GM23338 (cell line): ENCODE measurements at regions not wholly inside any gene's neighbourhood (a gene's known extent, or its start where the extent isn't known, plus 50 kb on each side); places are given as distances from the start of the nearest gene placed in this dataset.
"Not testable (repeated sequence)": the region's sequence is repeated elsewhere in the genome, so short reads cannot be mapped to it uniquely, and the experiment has no call there.

Experiments used
- ATAC-seq: fragments of 200-7000 bp; cut with Tn5 transposase; 3 replicates; pipeline ENCODE4 v1.9.1; 2020
- DNase-seq: peaks from one replicate; pipeline ENCODE4 v3.0.0-alpha.2; 2015; ENCODE audit warnings: low spot score
- H2AFZ ChIP-seq: fragments of 200-600 bp; sonication (generic); 2 replicates; pipeline ENCODE4 v1.8.0; 2016; ENCODE audit warnings: antibody characterized with exemption, mild to moderate bottlenecking, moderate library complexity
- H3F3A ChIP-seq: fragments of 200-600 bp; sonication (generic); replicated peaks from 2 replicates; pipeline ENCODE4 v1.8.0; 2017; ENCODE audit warnings: antibody characterized with exemption, mixed run types, low read depth
- H3K27ac ChIP-seq: fragments of 200-600 bp; sonication (generic); 2 replicates; pipeline ENCODE4 v1.6.1; 2016; ENCODE audit warnings: low read depth
- H3K27me3 ChIP-seq: fragments of 200-600 bp; sonication (generic); 2 replicates; pipeline ENCODE4 v1.8.0; 2016; ENCODE audit warnings: mild to moderate bottlenecking, mixed run types, moderate library complexity; ENCODE audit not compliant: insufficient read depth
- H3K36me3 ChIP-seq: fragments of 200-600 bp; sonication (generic); 2 replicates; pipeline ENCODE4 v1.8.0; 2016; ENCODE audit warnings: mild to moderate bottlenecking; ENCODE audit not compliant: insufficient read depth
- H3K4me1 ChIP-seq: fragments of 200-600 bp; sonication (generic); 2 replicates; pipeline ENCODE4 v1.8.0; 2016; ENCODE audit warnings: mild to moderate bottlenecking, moderate library complexity; ENCODE audit not compliant: insufficient read depth
- H3K4me2 ChIP-seq: fragments of 200-600 bp; sonication (generic); 2 replicates; pipeline ENCODE4 v1.7.1; 2017; ENCODE audit warnings: mixed run types
- H3K4me3 ChIP-seq: fragments of 200-600 bp; sonication (generic); 2 replicates; pipeline ENCODE4 v1.6.1; 2016; ENCODE audit warnings: mixed run types
- H3K79me2 ChIP-seq: fragments of 200-600 bp; sonication (generic); replicated peaks from 2 replicates; pipeline ENCODE4 v1.8.0; 2017; ENCODE audit warnings: mild to moderate bottlenecking; ENCODE audit not compliant: insufficient read depth
- H3K9me2 ChIP-seq: fragments of 200-600 bp; sonication (generic); 2 replicates; pipeline ENCODE4 v1.8.0; 2017; ENCODE audit not compliant: insufficient read depth
- H4K20me1 ChIP-seq: fragments of 200-600 bp; sonication (generic); replicated peaks from 2 replicates; pipeline ENCODE4 v1.8.0; 2017; ENCODE audit warnings: mild to moderate bottlenecking; ENCODE audit not compliant: insufficient read depth
- H3K27ac Mint-ChIP-seq: 2 replicates; pipeline ENCODE4 v1.8.0; 2020; ENCODE audit warnings: inconsistent platforms, mild to moderate bottlenecking, moderate library complexity, mixed read lengths
- H3K27me3 Mint-ChIP-seq: 3 replicates; pipeline ENCODE4 v1.8.0; 2022; ENCODE audit warnings: low read depth, mild to moderate bottlenecking, moderate library complexity, mixed read lengths, inconsistent platforms; ENCODE audit not compliant: insufficient read depth, poor library complexity
- H3K36me3 Mint-ChIP-seq: 3 replicates; pipeline ENCODE4 v1.8.0; 2021; ENCODE audit warnings: low read depth, mild to moderate bottlenecking, inconsistent platforms, moderate library complexity, mixed read lengths
- H3K4me1 Mint-ChIP-seq: 3 replicates; pipeline ENCODE4 v1.8.0; 2020; ENCODE audit warnings: mild to moderate bottlenecking, inconsistent platforms, mixed read lengths
- H3K4me3 Mint-ChIP-seq: 3 replicates; pipeline ENCODE4 v1.8.0; 2021; ENCODE audit warnings: moderate library complexity, mild to moderate bottlenecking, inconsistent platforms, mixed read lengths
- H3K9me3 Mint-ChIP-seq: 3 replicates; pipeline ENCODE4 v1.8.0; 2020; ENCODE audit warnings: moderate library complexity, mild to moderate bottlenecking, inconsistent platforms, mixed read lengths
- CREB1 ChIP-seq: fragments of 250-450 bp; sonication (Bioruptor Pico); IDR thresholded peaks from 2 replicates; pipeline ENCODE4 v1.5.0; 2020; ENCODE audit warnings: low read depth, mild to moderate bottlenecking, moderate library complexity
- ETS1 ChIP-seq: IDR thresholded peaks from 2 replicates; pipeline ENCODE4 v1.6.1; 2016; ENCODE audit warnings: antibody characterized with exemption
- EZH2phosphoT487 ChIP-seq: fragments of 200-600 bp; sonication (generic); IDR thresholded peaks from one replicate; pipeline ENCODE4 v1.8.1; 2018; ENCODE audit warnings: antibody characterized with exemption; ENCODE audit not compliant: unreplicated experiment
- JUNB ChIP-seq: IDR thresholded peaks from one replicate; pipeline ENCODE4 v1.6.1; 2016; ENCODE audit warnings: antibody characterized with exemption; ENCODE audit not compliant: unreplicated experiment
- REST ChIP-seq: IDR thresholded peaks from one replicate; pipeline ENCODE4 v1.6.1; 2018; ENCODE audit warnings: antibody characterized with exemption; ENCODE audit not compliant: unreplicated experiment
- STAT1 ChIP-seq: IDR thresholded peaks from one replicate; pipeline ENCODE4 v1.6.1; 2016; ENCODE audit warnings: antibody characterized with exemption; ENCODE audit not compliant: unreplicated experiment
- ZNF114 ChIP-seq: fragments of 250-450 bp; sonication (Bioruptor Pico); IDR thresholded peaks from 2 replicates; pipeline ENCODE4 v1.5.0; 2020; ENCODE audit warnings: mild to moderate bottlenecking, moderate library complexity
- ZNF331 ChIP-seq: fragments of 250-450 bp; sonication (Bioruptor Pico); IDR thresholded peaks from 2 replicates; pipeline ENCODE4 v1.5.0; 2020; ENCODE audit warnings: low read depth, mild to moderate bottlenecking, moderate library complexity

- Histone ChIP-seq H3K4me1 (peaks cover 15% of the 10 kb centered on the region; the same call in 1 of the 2 replicates), H3K27me3 (peaks cover 18% of the 10 kb centered on the region; the same call in 1 of the 2 replicates)
- H3K9me2 ChIP-seq, H3K27me3 Mint-ChIP-seq, H3K79me2 ChIP-seq, H3K4me3 ChIP-seq, H3K4me2 ChIP-seq, H3K27ac ChIP-seq, H3K9me3 Mint-ChIP-seq, H4K20me1 ChIP-seq, H3F3A ChIP-seq, H3K36me3 Mint-ChIP-seq, ATAC-seq, H3K4me3 Mint-ChIP-seq, H3K36me3 ChIP-seq, H2AFZ ChIP-seq, H3K27ac Mint-ChIP-seq, DNase-seq: not testable (repeated sequence)
- H3K4me1 Mint-ChIP-seq: peaks cover 38% of the 10 kb centered on the region
These were observed 147.1 kb upstream of the MAMLD1 start for GRCh38 chrX:150216000-150216399.

GRCh38 chrX:150216716-150217115 lies 146.4 kb upstream of the MAMLD1 start:
- Histone ChIP-seq H3K27ac (no peak overlapping the region), H3K4me2 (no peak overlapping the region), H3K79me2 (no peaks in the 10 kb centered on the region), H3K4me1 (peaks cover 15% of the 10 kb centered on the region; the same call in 1 of the 2 replicates), H4K20me1 (no peaks in the 10 kb centered on the region), H3K36me3 (no peaks in the 10 kb centered on the region), H3F3A (no peaks in the 10 kb centered on the region), H3K9me2 (no peaks in the 10 kb centered on the region), H3K4me3 (no peak overlapping the region), H3K27me3 (peaks cover 25% of the 10 kb centered on the region), H2AFZ (no peak overlapping the region)
- Mint-ChIP-seq H3K36me3 (no peaks in the 10 kb centered on the region), H3K27me3 (peaks cover 14% of the 10 kb centered on the region), H3K4me1 (peaks cover 45% of the 10 kb centered on the region), H3K4me3 (no peak overlapping the region), H3K9me3 (no peaks in the 10 kb centered on the region), H3K27ac (no peak overlapping the region)
- no peak for DNase-seq
- ATAC-seq: no peak
- TF ChIP-seq ZNF331 (CRISPR knock-in tag): no peak
- TF ChIP-seq ZNF114 (CRISPR knock-in tag): no peak
- no peak for TF ChIP-seq STAT1
- no peak for TF ChIP-seq ETS1
- no peak for TF ChIP-seq CREB1 (CRISPR knock-in tag)

GRCh38 chrX:150217609-150218008 lies 145.5 kb upstream of the MAMLD1 start:
- ATAC-seq (no peak), DNase-seq (peak; percentile 13)
- H3F3A ChIP-seq: no peaks in the 10 kb centered on the region
- no peak overlapping the region for H3K27ac Mint-ChIP-seq
- H3K4me2 ChIP-seq: no peak overlapping the region
- peaks cover 31% of the 10 kb centered on the region for H3K27me3 ChIP-seq
- no peak for TF ChIP-seq EZH2phosphoT487
- no peak for TF ChIP-seq STAT1
- TF ChIP-seq ETS1: no peak
- no peak for TF ChIP-seq REST
- no peak for TF ChIP-seq JUNB
- no peaks in the 10 kb centered on the region for H3K9me2 ChIP-seq
- H3K4me3 ChIP-seq: no peak overlapping the region
- no peaks in the 10 kb centered on the region for H3K9me3 Mint-ChIP-seq
- H3K27ac ChIP-seq: no peak overlapping the region
- peaks cover 46% of the 10 kb centered on the region for H3K4me1 Mint-ChIP-seq
- no peaks in the 10 kb centered on the region for H3K36me3 Mint-ChIP-seq
- no peak overlapping the region for H2AFZ ChIP-seq
- no peak overlapping the region for H3K4me3 Mint-ChIP-seq
- peaks cover 18% of the 10 kb centered on the region for H3K27me3 Mint-ChIP-seq
- no peaks in the 10 kb centered on the region for H3K36me3 ChIP-seq
- no peaks in the 10 kb centered on the region for H3K79me2 ChIP-seq
- H4K20me1 ChIP-seq: no peaks in the 10 kb centered on the region
- H3K4me1 ChIP-seq: peaks cover 15% of the 10 kb centered on the region; the same call in 1 of the 2 replicates
